RWPE2 (cell line): ENCODE measurements at regions not wholly inside any gene's neighbourhood (a gene's known extent, or its start where the extent isn't known, plus 50 kb on each side); places are given as distances from the start of the nearest gene placed in this dataset.

ENCODE experiments used
- ATAC-seq: fragments of 200-7000 bp; cut with Tn5 transposase; 3 replicates; pipeline ENCODE4 v1.9.1; 2021; ENCODE audit warnings: low read depth
- DNase-seq: peaks from one replicate; pipeline ENCODE4 v3.0.0-alpha.2; 2020; ENCODE audit warnings: low spot score
- H3K27ac ChIP-seq: fragments of 450-650 bp; 2 replicates; pipeline ENCODE4 v1.5.1; 2017; ENCODE audit warnings: mild to moderate bottlenecking; ENCODE audit not compliant: poor library complexity, severe bottlenecking
- H3K27me3 ChIP-seq: fragments of 250-450 bp; sonication (Bioruptor Pico); 2 replicates; pipeline ENCODE4 v1.5.1; 2021; ENCODE audit warnings: mild to moderate bottlenecking, moderate library complexity; ENCODE audit not compliant: insufficient read depth, poor library complexity, severe bottlenecking
- H3K36me3 ChIP-seq: fragments of 250-450 bp; sonication (Bioruptor Pico); 2 replicates; pipeline ENCODE4 v1.5.1; 2020; ENCODE audit warnings: low read depth, mild to moderate bottlenecking, moderate library complexity
- H3K4me1 ChIP-seq: fragments of 250-450 bp; sonication (Bioruptor Pico); 2 replicates; pipeline ENCODE4 v1.5.1; 2021; ENCODE audit warnings: mild to moderate bottlenecking, moderate library complexity; ENCODE audit not compliant: insufficient read depth, poor library complexity, severe bottlenecking
- H3K4me3 ChIP-seq: fragments of 250-450 bp; sonication (Bioruptor Pico); 2 replicates; pipeline ENCODE4 v1.5.1; 2021; ENCODE audit warnings: mild to moderate bottlenecking, moderate library complexity; ENCODE audit not compliant: severe bottlenecking
- H3K9me3 ChIP-seq: fragments of 250-450 bp; sonication (Bioruptor Pico); 2 replicates; pipeline ENCODE4 v1.5.1; 2021; ENCODE audit warnings: mild to moderate bottlenecking, moderate library complexity; ENCODE audit not compliant: severe bottlenecking
- TF ChIP-seq, protein P1 (sequence below): fragments of 450-650 bp; IDR thresholded peaks from one replicate; pipeline ENCODE4 v1.5.1; 2017; ENCODE audit warnings: mild to moderate bottlenecking, moderate library complexity; ENCODE audit not compliant: poor library complexity, severe bottlenecking

DNA sequence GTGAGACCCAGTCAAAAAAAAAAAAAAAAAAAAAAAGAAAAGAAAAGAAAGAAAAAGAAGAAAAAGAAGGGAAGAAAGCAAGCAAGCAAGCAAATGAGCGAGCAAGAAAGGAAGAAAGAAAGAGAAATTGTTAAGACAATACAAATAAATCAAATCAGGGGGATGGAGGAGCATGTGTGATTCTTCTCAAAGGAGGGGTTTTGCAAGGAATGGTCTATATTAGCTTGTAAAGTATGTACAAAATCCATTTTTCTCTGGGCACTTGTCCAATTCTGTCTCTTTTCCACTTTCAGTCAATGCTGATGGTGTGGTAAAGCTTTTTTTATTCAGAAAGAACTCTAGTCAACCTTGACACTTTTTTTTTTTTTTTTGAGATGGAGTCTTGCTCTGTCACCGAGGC lies 133.7 kb upstream of the TNFAIP3 start:
- no peak overlapping the region for H3K4me3 ChIP-seq
- no peaks in the 10 kb centered on the region for H3K36me3 ChIP-seq
- H3K27ac ChIP-seq, result no peak overlapping the region
- H3K27me3 ChIP-seq, result no peaks in the 10 kb centered on the region
- ATAC-seq (no peak), DNase-seq (no peak)
- TF ChIP-seq, protein P1, sequence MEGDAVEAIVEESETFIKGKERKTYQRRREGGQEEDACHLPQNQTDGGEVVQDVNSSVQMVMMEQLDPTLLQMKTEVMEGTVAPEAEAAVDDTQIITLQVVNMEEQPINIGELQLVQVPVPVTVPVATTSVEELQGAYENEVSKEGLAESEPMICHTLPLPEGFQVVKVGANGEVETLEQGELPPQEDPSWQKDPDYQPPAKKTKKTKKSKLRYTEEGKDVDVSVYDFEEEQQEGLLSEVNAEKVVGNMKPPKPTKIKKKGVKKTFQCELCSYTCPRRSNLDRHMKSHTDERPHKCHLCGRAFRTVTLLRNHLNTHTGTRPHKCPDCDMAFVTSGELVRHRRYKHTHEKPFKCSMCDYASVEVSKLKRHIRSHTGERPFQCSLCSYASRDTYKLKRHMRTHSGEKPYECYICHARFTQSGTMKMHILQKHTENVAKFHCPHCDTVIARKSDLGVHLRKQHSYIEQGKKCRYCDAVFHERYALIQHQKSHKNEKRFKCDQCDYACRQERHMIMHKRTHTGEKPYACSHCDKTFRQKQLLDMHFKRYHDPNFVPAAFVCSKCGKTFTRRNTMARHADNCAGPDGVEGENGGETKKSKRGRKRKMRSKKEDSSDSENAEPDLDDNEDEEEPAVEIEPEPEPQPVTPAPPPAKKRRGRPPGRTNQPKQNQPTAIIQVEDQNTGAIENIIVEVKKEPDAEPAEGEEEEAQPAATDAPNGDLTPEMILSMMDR, result no peak
- peaks cover 44% of the 10 kb centered on the region for H3K4me1 ChIP-seq
- no peaks in the 10 kb centered on the region for H3K9me3 ChIP-seq

DNA sequence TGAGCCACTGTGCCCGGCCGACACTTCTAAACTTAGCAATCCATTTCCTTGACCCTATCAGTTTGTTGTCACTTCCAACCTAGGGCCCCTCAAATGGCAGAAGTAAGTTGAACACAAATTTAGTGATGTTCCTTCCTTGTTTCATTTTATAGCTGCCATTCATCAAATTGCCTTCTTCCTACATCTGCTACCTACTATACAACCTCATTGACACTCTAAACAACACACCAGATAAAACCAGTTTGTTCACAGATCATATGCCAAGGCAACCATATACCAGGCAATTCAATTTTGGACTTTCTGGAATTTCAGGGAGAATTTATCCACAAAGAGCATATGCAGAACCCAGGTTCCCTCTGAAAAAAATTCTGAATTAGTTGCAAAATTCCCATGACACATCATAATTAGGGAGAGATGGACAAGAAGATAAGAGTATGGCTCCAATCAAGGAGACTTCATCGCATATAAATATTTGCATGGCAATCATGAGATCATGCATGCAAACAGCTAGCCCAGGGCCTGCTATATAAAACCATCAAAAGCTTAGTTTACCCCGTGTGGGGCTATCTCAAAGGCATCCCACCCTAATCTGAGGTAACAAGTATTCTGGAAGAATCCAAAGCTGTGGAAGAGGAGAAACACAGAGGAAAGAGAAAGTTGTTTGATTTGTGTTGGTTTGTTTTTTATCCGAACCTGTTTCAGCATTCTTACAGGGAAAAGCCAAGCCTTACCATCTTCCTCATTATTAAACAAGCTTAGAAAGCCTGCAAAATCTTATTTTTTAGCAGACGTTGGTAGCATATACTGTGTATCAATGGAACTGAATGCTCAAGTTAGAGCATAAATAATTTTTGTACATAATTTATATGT lies 132.8 kb upstream of the TNFAIP3 start:
- peaks cover 38% of the 10 kb centered on the region for H3K4me1 ChIP-seq
- no peak overlapping the region for H3K4me3 ChIP-seq
- no peaks in the 10 kb centered on the region for H3K27me3 ChIP-seq
- ATAC-seq (no peak), DNase-seq (no peak)
- H3K9me3 ChIP-seq, result no peaks in the 10 kb centered on the region
- TF ChIP-seq, protein P1, result no peak
- H3K27ac ChIP-seq, result no peak overlapping the region
- H3K36me3 ChIP-seq, result no peaks in the 10 kb centered on the region

DNA sequence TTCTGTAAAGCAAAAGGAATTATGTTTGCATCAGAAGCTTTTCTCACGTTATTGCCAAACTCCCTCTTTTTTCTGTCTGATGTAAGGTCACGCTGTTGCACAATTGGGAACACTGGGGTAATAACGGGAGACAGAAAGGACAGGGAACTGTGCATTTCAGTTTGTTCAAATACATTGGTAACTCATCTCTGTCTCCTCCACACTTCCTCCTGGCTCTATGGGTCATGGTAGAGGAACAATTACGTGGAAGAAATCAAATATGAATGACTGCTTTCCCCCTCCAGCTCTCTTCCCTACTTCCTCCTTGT lies 132.2 kb upstream of the TNFAIP3 start:
- TF ChIP-seq, protein P1, result no peak
- H3K4me3 ChIP-seq, result no peak overlapping the region
- no peak for ATAC-seq

DNA sequence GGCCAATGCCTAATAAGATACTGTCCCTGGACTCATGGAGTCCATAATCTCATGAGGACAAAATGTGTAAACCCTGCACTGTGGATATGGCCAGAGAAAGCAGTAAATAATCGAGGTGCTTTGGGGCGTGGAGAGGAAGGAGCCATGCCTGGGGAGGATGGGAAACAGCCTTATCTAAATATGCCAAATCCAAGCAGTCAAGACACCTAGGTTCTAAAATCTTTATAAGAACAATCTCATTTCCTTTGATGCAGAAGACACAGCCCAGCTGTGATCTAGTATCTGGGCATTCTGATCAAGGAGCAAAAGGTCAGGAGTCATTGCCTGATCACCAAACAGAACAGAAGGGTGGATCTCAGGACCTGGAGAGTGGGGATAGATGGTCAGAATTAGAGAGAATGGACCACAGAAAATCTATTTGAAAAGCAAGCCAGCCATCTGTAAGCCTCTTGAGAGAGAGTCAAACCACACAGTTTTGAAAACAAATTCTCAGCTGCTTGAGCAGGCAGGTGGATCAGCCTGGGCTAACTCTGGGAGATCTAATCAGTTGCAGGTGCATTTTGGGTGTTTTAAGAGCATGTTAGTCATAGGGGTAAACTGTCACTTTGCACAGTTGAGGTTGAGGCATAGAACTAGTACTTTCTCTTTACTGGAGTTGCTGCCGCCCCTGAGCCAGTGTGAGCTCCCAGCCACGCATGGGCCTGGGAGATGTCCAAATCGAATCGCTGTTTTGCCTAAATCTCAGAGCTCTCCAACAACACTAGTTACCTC lies 130.8 kb upstream of the TNFAIP3 start:
- H3K36me3 ChIP-seq, result no peaks in the 10 kb centered on the region
- no peaks in the 10 kb centered on the region for H3K9me3 ChIP-seq
- DNase-seq (no peak), ATAC-seq (no peak)
- H3K27ac ChIP-seq, result no peak overlapping the region
- TF ChIP-seq, protein P1, result no peak
- no peaks in the 10 kb centered on the region for H3K27me3 ChIP-seq
- no peak overlapping the region for H3K4me3 ChIP-seq
- H3K4me1 ChIP-seq, result peaks cover 22% of the 10 kb centered on the region

More for the DNA sequence above, 132.2 kb upstream of the TNFAIP3 start:
- Histone ChIP-seq H3K4me1 (peaks cover 33% of the 10 kb centered on the region), H3K9me3 (no peaks in the 10 kb centered on the region), H3K36me3 (no peaks in the 10 kb centered on the region), H3K27ac (no peak overlapping the region), H3K27me3 (no peaks in the 10 kb centered on the region)
- DNase-seq, result no peak

DNA sequence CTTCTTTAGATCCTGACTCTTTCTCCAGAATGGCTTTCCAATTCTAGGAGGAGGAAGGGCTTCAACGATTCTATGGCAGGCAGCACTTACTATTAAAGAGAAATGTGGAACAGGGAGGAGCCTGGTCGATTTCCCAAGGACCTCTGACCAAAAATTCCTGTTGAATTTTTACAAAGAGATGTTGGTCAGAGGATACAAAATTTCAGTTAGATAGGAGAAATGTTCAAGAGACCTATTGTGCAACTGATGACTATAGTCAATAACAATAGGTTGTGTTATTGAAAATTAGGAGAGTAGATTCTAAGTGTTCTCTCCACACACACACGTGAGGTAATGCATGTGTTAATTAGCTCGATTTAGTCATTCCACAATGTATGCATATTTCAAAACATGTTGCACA lies 130.1 kb upstream of the TNFAIP3 start:
- Histone ChIP-seq H3K4me1 (peaks cover 15% of the 10 kb centered on the region), H3K36me3 (no peaks in the 10 kb centered on the region), H3K9me3 (no peaks in the 10 kb centered on the region), H3K4me3 (no peak overlapping the region), H3K27me3 (no peaks in the 10 kb centered on the region), H3K27ac (no peak overlapping the region)
- ATAC-seq (no peak), DNase-seq (no peak)
- TF ChIP-seq, protein P1, result no peak
